ENCODE measurements at regions not wholly inside any gene's neighbourhood (a gene's known extent, or its start where the extent isn't known, plus 50 kb on each side); places are given as distances from the start of the nearest gene placed in this dataset.

DNA sequence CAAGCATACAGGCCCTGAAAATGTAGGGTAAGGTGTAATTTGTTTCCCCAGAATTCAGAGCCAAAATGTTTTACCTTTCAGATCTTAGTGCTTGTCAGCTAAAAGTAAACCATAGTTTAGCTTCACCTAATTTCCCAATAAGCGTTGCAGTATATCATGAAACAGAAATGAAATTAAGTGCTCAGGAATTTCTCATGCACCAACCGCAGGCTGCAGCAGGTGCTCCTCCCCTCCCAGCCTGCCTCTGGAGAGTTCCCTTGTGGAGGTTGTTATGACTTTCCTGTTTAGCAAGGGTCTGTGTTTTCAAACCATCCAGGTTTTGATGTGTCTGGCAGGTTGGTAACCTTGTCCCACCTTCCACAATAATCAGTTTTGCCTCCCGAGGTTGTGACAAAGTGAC is 118.5 kb downstream of the HLX start:
- no peak overlapping the region for H3K4me3 Mint-ChIP-seq
- Histone ChIP-seq H3K27me3 (ENCODE audit: control insufficient read depth, insufficient read depth, low read length, poor library complexity, severe bottlenecking) (no peaks in the 10 kb centered on the region), H3K27ac (ENCODE audit: low read depth, low read length) (no peak overlapping the region), H3K9ac (ENCODE audit: extremely low read depth, low read length, poor library complexity, severe bottlenecking) (no peak overlapping the region), H3K9me3 (ENCODE audit: control insufficient read depth, low read length) (no peaks in the 10 kb centered on the region), H3K4me3 (ENCODE audit: low read length) (no peak overlapping the region), H3K36me3 (ENCODE audit: control insufficient read depth, insufficient read depth, low read length) (no peaks in the 10 kb centered on the region), H3K4me1 (ENCODE audit: control insufficient read depth, insufficient read depth, low read length) (peaks cover 1% of the 10 kb centered on the region)
- H3K4me1 Mint-ChIP-seq, result peaks cover 3% of the 10 kb centered on the region
- no peak for DNase-seq
- 83 to 88% methylated on average over 1 to 3 of the region's 3 CpGs for WGBS, 2 experiments (ENCODE audit: insufficient coverage in 1 of 2, insufficient read length in 1 of 2)
- peaks cover 3% of the 10 kb centered on the region for H3K36me3 Mint-ChIP-seq (ENCODE audit: low read depth)
- no peaks in the 10 kb centered on the region for H3K27me3 Mint-ChIP-seq (ENCODE audit: insufficient read depth)
- no peak overlapping the region for H3K27ac Mint-ChIP-seq
- H3K9me3 Mint-ChIP-seq, result peaks cover 4% of the 10 kb centered on the region
- TF ChIP-seq, protein P1, sequence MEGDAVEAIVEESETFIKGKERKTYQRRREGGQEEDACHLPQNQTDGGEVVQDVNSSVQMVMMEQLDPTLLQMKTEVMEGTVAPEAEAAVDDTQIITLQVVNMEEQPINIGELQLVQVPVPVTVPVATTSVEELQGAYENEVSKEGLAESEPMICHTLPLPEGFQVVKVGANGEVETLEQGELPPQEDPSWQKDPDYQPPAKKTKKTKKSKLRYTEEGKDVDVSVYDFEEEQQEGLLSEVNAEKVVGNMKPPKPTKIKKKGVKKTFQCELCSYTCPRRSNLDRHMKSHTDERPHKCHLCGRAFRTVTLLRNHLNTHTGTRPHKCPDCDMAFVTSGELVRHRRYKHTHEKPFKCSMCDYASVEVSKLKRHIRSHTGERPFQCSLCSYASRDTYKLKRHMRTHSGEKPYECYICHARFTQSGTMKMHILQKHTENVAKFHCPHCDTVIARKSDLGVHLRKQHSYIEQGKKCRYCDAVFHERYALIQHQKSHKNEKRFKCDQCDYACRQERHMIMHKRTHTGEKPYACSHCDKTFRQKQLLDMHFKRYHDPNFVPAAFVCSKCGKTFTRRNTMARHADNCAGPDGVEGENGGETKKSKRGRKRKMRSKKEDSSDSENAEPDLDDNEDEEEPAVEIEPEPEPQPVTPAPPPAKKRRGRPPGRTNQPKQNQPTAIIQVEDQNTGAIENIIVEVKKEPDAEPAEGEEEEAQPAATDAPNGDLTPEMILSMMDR (conservative IDR thresholded peaks at IDR 0.05), result no peak

DNA sequence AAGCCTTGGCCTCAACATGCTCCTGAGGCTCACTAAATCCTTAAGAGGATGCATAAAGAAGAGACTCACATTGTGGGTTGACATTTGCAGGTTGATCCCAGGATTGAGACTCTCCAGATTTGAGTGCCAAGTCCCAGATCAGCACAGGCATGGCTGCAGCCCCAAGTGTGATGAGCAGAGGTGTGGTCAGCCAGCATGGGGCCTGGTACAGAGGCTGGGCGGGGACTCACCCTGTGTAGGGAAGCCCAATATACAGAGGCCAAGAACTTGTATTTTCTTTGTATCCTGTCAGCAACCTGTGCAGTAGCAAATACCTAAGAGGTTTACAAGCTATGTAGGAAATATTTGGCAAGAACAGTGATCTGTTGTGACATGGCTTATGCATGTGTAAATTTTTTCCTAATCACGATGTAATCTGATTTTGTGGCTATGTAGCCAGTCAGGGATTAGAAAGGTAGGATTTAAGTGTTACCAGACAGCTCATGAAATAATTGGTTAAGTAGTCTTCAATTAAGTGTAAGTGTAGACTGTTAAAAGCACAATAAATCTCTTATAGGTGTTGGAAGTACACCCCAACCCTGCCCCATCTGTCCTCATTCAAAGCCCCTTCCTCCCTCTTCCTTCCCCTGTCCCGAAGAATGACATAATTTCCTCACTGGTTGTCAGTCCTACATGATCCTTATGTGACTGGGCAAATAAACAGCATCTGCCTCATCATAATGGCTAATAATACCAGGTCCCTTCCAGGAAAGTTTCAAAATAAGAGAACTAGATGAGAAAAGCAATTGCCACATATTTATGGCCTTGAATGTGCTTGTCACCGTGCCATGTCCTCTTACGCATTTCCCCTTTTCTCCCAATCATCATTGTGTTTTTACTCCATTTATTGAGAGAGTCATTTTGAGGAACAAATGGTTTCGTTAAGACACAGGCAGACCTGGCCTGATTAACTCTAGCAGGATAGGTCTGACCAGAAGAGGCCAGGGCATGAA is 120.9 kb downstream of the HLX start:
- TF ChIP-seq, protein P1 (conservative IDR thresholded peaks at IDR 0.05), result no peak
- H3K9me3 ChIP-seq (ENCODE audit: control insufficient read depth, low read length), result no peaks in the 10 kb centered on the region
- Mint-ChIP-seq H3K9me3 (peaks cover 4% of the 10 kb centered on the region), H3K4me3 (no peak overlapping the region), H3K4me1 (no peaks in the 10 kb centered on the region), H3K36me3 (ENCODE audit: low read depth) (peaks cover 3% of the 10 kb centered on the region), H3K27ac (no peak overlapping the region), H3K27me3 (ENCODE audit: insufficient read depth) (no peaks in the 10 kb centered on the region)
- no peaks in the 10 kb centered on the region for H3K36me3 ChIP-seq (ENCODE audit: control insufficient read depth, insufficient read depth, low read length)
- WGBS, 2 experiments (ENCODE audit: insufficient coverage in 1 of 2, insufficient read length in 1 of 2), result 71% methylated on average over 3 to 6 of the region's 6 CpGs
- H3K4me3 ChIP-seq (ENCODE audit: low read length), result no peak overlapping the region
- H3K27ac ChIP-seq (ENCODE audit: low read depth, low read length), result no peak overlapping the region
- H3K9ac ChIP-seq (ENCODE audit: extremely low read depth, low read length, poor library complexity, severe bottlenecking), result no peak overlapping the region
- H3K4me1 ChIP-seq (ENCODE audit: control insufficient read depth, insufficient read depth, low read length), result no peaks in the 10 kb centered on the region
- no peaks in the 10 kb centered on the region for H3K27me3 ChIP-seq (ENCODE audit: control insufficient read depth, insufficient read depth, low read length, poor library complexity, severe bottlenecking)
- no peak for DNase-seq

DNA sequence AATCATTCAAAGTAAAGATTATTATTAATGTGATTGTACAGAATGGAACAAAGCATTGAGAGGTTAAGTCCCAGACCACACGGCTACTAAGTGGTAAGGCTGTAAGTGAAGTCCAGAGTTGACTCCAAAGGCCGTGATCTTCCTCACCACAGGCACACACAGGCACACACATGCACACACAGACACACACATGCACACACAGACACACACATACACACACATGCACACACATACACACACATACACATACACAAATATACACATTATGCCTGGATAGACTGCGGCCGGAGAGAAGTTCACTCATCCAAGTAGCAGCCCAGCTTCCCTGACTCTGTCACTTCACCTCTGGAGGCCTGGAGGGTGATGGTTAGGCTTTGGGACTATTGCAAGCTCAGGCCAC is 121.9 kb downstream of the HLX start:
- Histone ChIP-seq H3K9ac (ENCODE audit: extremely low read depth, low read length, poor library complexity, severe bottlenecking) (no peak overlapping the region), H3K36me3 (ENCODE audit: control insufficient read depth, insufficient read depth, low read length) (no peaks in the 10 kb centered on the region), H3K27ac (ENCODE audit: low read depth, low read length) (no peak overlapping the region), H3K4me1 (ENCODE audit: control insufficient read depth, insufficient read depth, low read length) (no peaks in the 10 kb centered on the region), H3K27me3 (ENCODE audit: control insufficient read depth, insufficient read depth, low read length, poor library complexity, severe bottlenecking) (no peaks in the 10 kb centered on the region), H3K4me3 (ENCODE audit: low read length) (no peak overlapping the region), H3K9me3 (ENCODE audit: control insufficient read depth, low read length) (no peaks in the 10 kb centered on the region)
- no peaks in the 10 kb centered on the region for H3K4me1 Mint-ChIP-seq
- WGBS, 2 experiments (ENCODE audit: insufficient coverage in 1 of 2, insufficient read length in 1 of 2), result 94% methylated on average over 4 of the region's 4 CpGs; no CpG with 5 or more reads in 1 of the 2 experiments
- DNase-seq, result no peak
- peaks cover 4% of the 10 kb centered on the region for H3K9me3 Mint-ChIP-seq
- H3K27me3 Mint-ChIP-seq (ENCODE audit: insufficient read depth), result no peaks in the 10 kb centered on the region
- TF ChIP-seq, protein P1 (conservative IDR thresholded peaks at IDR 0.05), result no peak
- H3K4me3 Mint-ChIP-seq, result no peak overlapping the region
- H3K27ac Mint-ChIP-seq, result no peak overlapping the region
- peaks cover 3% of the 10 kb centered on the region for H3K36me3 Mint-ChIP-seq (ENCODE audit: low read depth)
